H1 (cell line): ENCODE measurements at regions not wholly inside any gene's neighbourhood (a gene's known extent, or its start where the extent isn't known, plus 50 kb on each side); places are given as distances from the start of the nearest gene placed in this dataset.

Experiments
- CTCF ChIA-PET: fragments of 300-600 bp; sonication (Branson Sonifier 250); formaldehyde crosslinking; loops from one replicate; lab custom pipeline; 2021; ENCODE audit not compliant: partially characterized antibody; lab: Charles Lee
- POLR2A ChIA-PET: fragments of 300-600 bp; sonication (Branson Sonifier 250); formaldehyde crosslinking; loops from one replicate; lab custom pipeline; 2021; ENCODE audit warnings: inconsistent platforms; ENCODE audit not compliant: partially characterized antibody; lab: Charles Lee
- DNase-seq, 2 experiments: peaks; one replicate each; pipeline versions ENCODE4 v3.0.0 to v3.0.0-alpha.2; 2010 to 2022; ENCODE audit warnings: low spot score in 2 of 2, low read depth in 1 of 2, mixed read lengths in 1 of 2
- FAIRE-seq: peaks from 2 replicates; lab custom pipeline; 2011; peaks lifted over from hg19 to GRCh38; lab: Jason Lieb, UNC
- H2AFZ ChIP-seq: 2 replicates; pipeline ENCODE4 v1.8.1; 2012; ENCODE audit warnings: low read length, inconsistent platforms
- H2AK5ac ChIP-seq: 2 replicates; pipeline ENCODE4 v1.6.1; 2013; ENCODE audit warnings: low read depth, low read length
- H2BK120ac ChIP-seq: replicated peaks from 2 replicates; pipeline ENCODE3; 2013; ENCODE audit warnings: low read depth, low read length, inconsistent platforms
- H2BK12ac ChIP-seq: 2 replicates; pipeline ENCODE4 v1.6.1; 2013; ENCODE audit warnings: low read depth, low read length
- H2BK15ac ChIP-seq: 2 replicates; pipeline ENCODE4 v1.6.1; 2013; ENCODE audit warnings: low read length
- H2BK20ac ChIP-seq: 2 replicates; pipeline ENCODE4 v1.6.1; 2013; ENCODE audit warnings: low read length
- H2BK5ac ChIP-seq: 2 replicates; pipeline ENCODE4 v1.6.1; 2013; ENCODE audit warnings: low read depth, low read length
- H3K14ac ChIP-seq: 2 replicates; pipeline ENCODE4 v1.6.1; 2013; ENCODE audit warnings: inconsistent platforms; ENCODE audit not compliant: insufficient read length
- H3K18ac ChIP-seq: 2 replicates; pipeline ENCODE4 v1.6.1; 2013; ENCODE audit warnings: low read length; ENCODE audit errors: extremely low read depth
- H3K23ac ChIP-seq: 2 replicates; pipeline ENCODE4 v1.6.1; 2013; ENCODE audit warnings: inconsistent platforms; ENCODE audit not compliant: insufficient read length
- H3K23me2 ChIP-seq: 2 replicates; pipeline ENCODE4 v1.6.1; 2013; ENCODE audit warnings: low read depth, low read length
- H3K27ac ChIP-seq: 2 replicates; pipeline ENCODE4 v1.6.1; 2011; ENCODE audit warnings: low read depth, low read length, inconsistent platforms
- H3K27me3 ChIP-seq, 4 experiments: replicated peaks in 1 of 4; 1 replicate in 1 of 4; 2 replicates in 3 of 4; pipeline versions ENCODE4 v1.6.1 to v1.8.1; 2011 to 2013; ENCODE audit warnings: low read length in 3 of 4, mild to moderate bottlenecking in 3 of 4, inconsistent platforms in 2 of 4, mixed read lengths in 2 of 4, moderate library complexity in 1 of 4; ENCODE audit not compliant: control insufficient read depth in 3 of 4, insufficient read depth in 3 of 4; ENCODE audit errors: extremely low read depth in 1 of 4
- H3K36me3 ChIP-seq, 4 experiments: 2 replicates each; pipeline versions ENCODE4 v1.6.1 to v1.8.1; 2011 to 2013; ENCODE audit warnings: mild to moderate bottlenecking in 4 of 4, low read length in 3 of 4, moderate library complexity in 2 of 4, control low read depth in 1 of 4, inconsistent platforms in 1 of 4; ENCODE audit not compliant: insufficient read depth in 4 of 4, control insufficient read depth in 2 of 4
- H3K4ac ChIP-seq: replicated peaks from 2 replicates; pipeline ENCODE3; 2013; ENCODE audit warnings: low read length, low read depth, mixed read lengths, inconsistent platforms; ENCODE audit not compliant: insufficient read length
- H3K4me1 ChIP-seq, 4 experiments: replicated peaks in 1 of 4; 1 replicate in 1 of 4; 2 replicates in 3 of 4; pipeline versions ENCODE4 v1.6.1 to v1.8.1; 2011 to 2013; ENCODE audit warnings: low read length in 3 of 4, inconsistent platforms in 2 of 4, mixed read lengths in 1 of 4; ENCODE audit not compliant: insufficient read depth in 4 of 4, control insufficient read depth in 3 of 4
- H3K4me2 ChIP-seq, 2 experiments: 2 replicates each; pipeline versions ENCODE4 v1.6.1 to v1.8.1; 2011 to 2013; ENCODE audit warnings: low read depth in 2 of 2, low read length in 2 of 2, control low read depth in 1 of 2, inconsistent platforms in 1 of 2, mild to moderate bottlenecking in 1 of 2; ENCODE audit not compliant: insufficient read depth in 1 of 2
- H3K4me3 ChIP-seq, 4 experiments: fragments of 200-600, 300-600 bp in 1 of 4; sonication (generic), shearing (Covaris generic), sonication (Bioruptor Twin) in 1 of 4; 2 replicates each; pipeline versions ENCODE4 v1.5.1 to v1.8.1; 2011 to 2016; ENCODE audit warnings: low read length in 4 of 4, low read depth in 3 of 4, control low read depth in 2 of 4, inconsistent platforms in 2 of 4, mild to moderate bottlenecking in 2 of 4, mixed read lengths in 1 of 4, moderate library complexity in 1 of 4; ENCODE audit not compliant: insufficient read depth in 2 of 4; ENCODE audit errors: extremely low read depth in 1 of 4
- H3K56ac ChIP-seq: replicated peaks from 2 replicates; pipeline ENCODE3; 2013; ENCODE audit warnings: low read depth, mild to moderate bottlenecking, mixed read lengths, low read length, inconsistent platforms; ENCODE audit not compliant: insufficient read length
- H3K79me1 ChIP-seq: 2 replicates; pipeline ENCODE4 v1.6.1; 2013; ENCODE audit warnings: low read depth, low read length, control low read depth
- H3K79me2 ChIP-seq, 2 experiments: 2 replicates each; pipeline versions ENCODE4 v1.6.1 to v1.8.1; 2012 to 2013; ENCODE audit warnings: low read length in 2 of 2, mild to moderate bottlenecking in 2 of 2, inconsistent platforms in 1 of 2; ENCODE audit not compliant: insufficient read depth in 2 of 2, control insufficient read depth in 1 of 2
- H3K9ac ChIP-seq, 4 experiments: replicated peaks in 1 of 4; 1 replicate in 1 of 4; 2 replicates in 3 of 4; pipeline versions ENCODE4 v1.6.1 to v1.8.1; 2011 to 2013; ENCODE audit warnings: low read depth in 3 of 4, low read length in 3 of 4, control low read depth in 2 of 4, mild to moderate bottlenecking in 2 of 4, moderate library complexity in 2 of 4, inconsistent platforms in 1 of 4; ENCODE audit errors: extremely low read depth in 1 of 4
- H3K9me3 ChIP-seq, 2 experiments: 2 replicates each; pipeline versions ENCODE4 v1.6.1 to v1.8.1; 2012 to 2013; ENCODE audit warnings: mild to moderate bottlenecking in 2 of 2, moderate library complexity in 2 of 2, control low read depth in 1 of 2, inconsistent platforms in 1 of 2, low read depth in 1 of 2, low read length in 1 of 2, mixed read lengths in 1 of 2; ENCODE audit not compliant: insufficient read depth in 2 of 2
- H4K20me1 ChIP-seq, 2 experiments: replicated peaks in 1 of 2; 2 replicates each; pipeline versions ENCODE3 to v1.8.1; 2011 to 2013; ENCODE audit warnings: inconsistent platforms in 2 of 2, low read length in 2 of 2, mild to moderate bottlenecking in 1 of 2; ENCODE audit not compliant: insufficient read depth in 2 of 2, control insufficient read depth in 1 of 2
- H4K5ac ChIP-seq: 2 replicates; pipeline ENCODE4 v1.6.1; 2013; ENCODE audit warnings: low read length, low read depth, mixed read lengths, inconsistent platforms; ENCODE audit not compliant: insufficient read length
- H4K8ac ChIP-seq: 2 replicates; pipeline ENCODE4 v1.8.0; 2013; ENCODE audit warnings: mild to moderate bottlenecking, moderate library complexity, low read length, inconsistent platforms; ENCODE audit not compliant: insufficient read depth; ENCODE audit errors: extremely low read depth
- H4K91ac ChIP-seq: replicated peaks from 2 replicates; pipeline ENCODE3; 2013; ENCODE audit warnings: low read length, mixed read lengths, inconsistent platforms; ENCODE audit not compliant: insufficient read length
- BCL11A ChIP-seq, 2 experiments: IDR thresholded peaks; one replicate each; pipeline ENCODE4 v1.6.1; 2011; ENCODE audit warnings: low read depth in 2 of 2, low read length in 2 of 2, mild to moderate bottlenecking in 2 of 2
- CEBPB ChIP-seq: IDR thresholded peaks from 2 replicates; pipeline ENCODE4 v1.6.1; 2012; ENCODE audit warnings: low read depth, low read length
- EGR1 ChIP-seq: IDR thresholded peaks from 2 replicates; pipeline ENCODE4 v1.6.1; 2011; ENCODE audit warnings: low read depth, low read length, borderline replicate concordance
- EP300 ChIP-seq, 2 experiments: IDR thresholded peaks; 1 replicate in 1 of 2; 2 replicates in 1 of 2; pipeline ENCODE4 v1.6.1; 2011 to 2012; ENCODE audit warnings: low read depth in 2 of 2, low read length in 2 of 2, mild to moderate bottlenecking in 2 of 2, borderline replicate concordance in 1 of 2, inconsistent platforms in 1 of 2, moderate library complexity in 1 of 2
- KDM4A ChIP-seq: IDR thresholded peaks from one replicate; pipeline ENCODE4 v1.7.1; 2012; ENCODE audit warnings: low read depth, mild to moderate bottlenecking, moderate library complexity, low read length, inconsistent platforms; ENCODE audit not compliant: severe bottlenecking
- NRF1 ChIP-seq: IDR thresholded peaks from 2 replicates; pipeline ENCODE4 v1.6.1; 2011; ENCODE audit warnings: mild to moderate bottlenecking, low read depth, low read length, improper control_type of control experiment
- PHF8 ChIP-seq: fragments of 200-600 bp; sonication (generic); conservative IDR thresholded peaks from 2 replicates; pipeline ENCODE4 v1.7.1; 2012; ENCODE audit warnings: low read depth, mild to moderate bottlenecking, inconsistent platforms, low read length, moderate library complexity
- POLR2AphosphoS5 ChIP-seq: IDR thresholded peaks from 2 replicates; pipeline ENCODE4 v1.6.1; 2011; ENCODE audit warnings: low read depth, low read length
- RXRA ChIP-seq: IDR thresholded peaks from 2 replicates; pipeline ENCODE4 v1.6.1; 2011; ENCODE audit warnings: low read depth, mild to moderate bottlenecking, low read length, moderate library complexity; ENCODE audit not compliant: insufficient read depth
- SIX5 ChIP-seq: IDR thresholded peaks from 2 replicates; pipeline ENCODE4 v1.6.1; 2011; ENCODE audit warnings: mild to moderate bottlenecking, low read depth, low read length
- SP4 ChIP-seq: IDR thresholded peaks from 2 replicates; pipeline ENCODE4 v1.6.1; 2012; ENCODE audit warnings: low read length, inconsistent platforms
- SRF ChIP-seq: IDR thresholded peaks from 2 replicates; pipeline ENCODE4 v1.6.1; 2011; ENCODE audit warnings: mild to moderate bottlenecking, low read depth, low read length, moderate library complexity
- TAF1 ChIP-seq: IDR thresholded peaks from 2 replicates; pipeline ENCODE4 v1.6.1; 2011; ENCODE audit warnings: mild to moderate bottlenecking, low read depth, low read length
- TBP ChIP-seq: IDR thresholded peaks from 2 replicates; pipeline ENCODE4 v1.6.1; 2011; ENCODE audit warnings: low read depth, low read length, improper control_type of control experiment
- TEAD4 ChIP-seq: IDR thresholded peaks from 2 replicates; pipeline ENCODE4 v1.6.1; 2012; ENCODE audit warnings: low read depth, low read length, inconsistent platforms, mixed read lengths
- YY1 ChIP-seq: IDR thresholded peaks from 2 replicates; pipeline ENCODE4 v1.6.1; 2011; ENCODE audit warnings: low read depth, mild to moderate bottlenecking, low read length
- TF ChIP-seq, protein P1 (sequence below): IDR thresholded peaks from 2 replicates; pipeline ENCODE4 v1.6.1; 2011; ENCODE audit warnings: low read length, improper control_type of control experiment

GRCh38 chr5:125750861-125751186 is 672.4 kb upstream of the GRAMD2B start:
- no peak overlapping the region for H2BK5ac ChIP-seq
- no peaks in the 10 kb centered on the region for H3K36me3 ChIP-seq
- H4K8ac ChIP-seq = no peak overlapping the region
- FAIRE-seq (no peak), DNase-seq (no peak)
- H2BK12ac ChIP-seq = no peak overlapping the region
- ChIA-PET CTCF (no interaction called here), POLR2A (no interaction called here)
- H3K56ac ChIP-seq = no peak overlapping the region
- no peak overlapping the region for H2BK15ac ChIP-seq
- no peaks in the 10 kb centered on the region for H3K79me1 ChIP-seq
- no peak overlapping the region for H3K9ac ChIP-seq
- H4K91ac ChIP-seq = no peak overlapping the region
- no peaks in the 10 kb centered on the region for H3K27me3 ChIP-seq
- H3K27ac ChIP-seq = no peak overlapping the region
- H3K23me2 ChIP-seq = no peaks in the 10 kb centered on the region
- no peak overlapping the region for H3K23ac ChIP-seq
- no peak overlapping the region for H2AFZ ChIP-seq
- no peak overlapping the region for H2BK120ac ChIP-seq
- H3K4me2 ChIP-seq = no peak overlapping the region
- no peaks in the 10 kb centered on the region for H3K9me3 ChIP-seq
- H3K4ac ChIP-seq = no peak overlapping the region
- H3K79me2 ChIP-seq = no peaks in the 10 kb centered on the region
- no peaks in the 10 kb centered on the region for H4K20me1 ChIP-seq
- no peak overlapping the region for H3K4me3 ChIP-seq
- H3K18ac ChIP-seq = no peak overlapping the region
- H2BK20ac ChIP-seq = no peak overlapping the region
- no peak overlapping the region for H4K5ac ChIP-seq
- H3K14ac ChIP-seq = no peak overlapping the region
- no peak overlapping the region for H2AK5ac ChIP-seq
- no peaks in the 10 kb centered on the region for H3K4me1 ChIP-seq
- TF ChIP-seq SP4 (no peak), NRF1 (no peak), TEAD4 (no peak), EGR1 (no peak), CEBPB (no peak), TAF1 (no peak), SRF (no peak), PHF8 (no peak), EP300 (IDR thresholded peaks at IDR 0.05; ENCODE audit: borderline replicate concordance in 1 of 2, low read depth in 2 of 2, low read length in 2 of 2) (no peak), POLR2AphosphoS5 (no peak), YY1 (no peak), KDM4A (no peak), RXRA (no peak), BCL11A (IDR thresholded peaks at IDR 0.05; ENCODE audit: low read depth in 2 of 2, low read length in 2 of 2) (no peak), SIX5 (no peak), TBP (no peak)
- TF ChIP-seq, protein P1, sequence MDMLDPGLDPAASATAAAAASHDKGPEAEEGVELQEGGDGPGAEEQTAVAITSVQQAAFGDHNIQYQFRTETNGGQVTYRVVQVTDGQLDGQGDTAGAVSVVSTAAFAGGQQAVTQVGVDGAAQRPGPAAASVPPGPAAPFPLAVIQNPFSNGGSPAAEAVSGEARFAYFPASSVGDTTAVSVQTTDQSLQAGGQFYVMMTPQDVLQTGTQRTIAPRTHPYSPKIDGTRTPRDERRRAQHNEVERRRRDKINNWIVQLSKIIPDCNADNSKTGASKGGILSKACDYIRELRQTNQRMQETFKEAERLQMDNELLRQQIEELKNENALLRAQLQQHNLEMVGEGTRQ = no peak
